Esophagus squamous epithelium (tissue), 5 donors: ENCODE measurements at regions not wholly inside any gene's neighbourhood (a gene's known extent, or its start where the extent isn't known, plus 50 kb on each side); places are given as distances from the start of the nearest gene placed in this dataset.

ENCODE experiments used
- DNase-seq: peaks from one replicate; lab custom pipeline; 2025; lab: John Stamatoyannopoulos, UW
- H3K27ac ChIP-seq, 4 donors: fragments of 200-600 bp; sonication (generic); one replicate each; pipeline ENCODE4 v1.5.1; 2016 to 2019; ENCODE audit warnings: mild to moderate bottlenecking in 1 of 4
- H3K27me3 ChIP-seq, 4 donors: fragments of 200-600 bp; sonication (generic); 1 replicate in 3 of 4; 2 replicates in 1 of 4; pipeline versions ENCODE4 v1.5.1 to v1.6.0; 2017 to 2021; ENCODE audit warnings: antibody characterized with exemption in 1 of 4
- H3K36me3 ChIP-seq, 3 donors: fragments of 200-600 bp; sonication (generic); one replicate each; pipeline ENCODE4 v1.5.1; 2016 to 2019
- H3K4me1 ChIP-seq, 3 donors: fragments of 200-600 bp; sonication (generic); one replicate each; pipeline ENCODE4 v1.5.1; 2017 to 2019
- H3K4me3 ChIP-seq, 4 donors: fragments of 200-600 bp; sonication (generic); 1 replicate in 3 of 4; 2 replicates in 1 of 4; pipeline ENCODE4 v1.5.1; 2016 to 2019; ENCODE audit warnings: mild to moderate bottlenecking in 2 of 4, moderate library complexity in 1 of 4
- H3K9me3 ChIP-seq, 3 donors: fragments of 200-600 bp; sonication (generic); one replicate each; pipeline ENCODE4 v1.5.1; 2016 to 2019
- POLR2A ChIP-seq, 4 donors: fragments of 450-650 bp; IDR thresholded peaks; one replicate each; pipeline ENCODE4 v1.6.1; 2017; ENCODE audit warnings: antibody characterized with exemption in 4 of 4, mild to moderate bottlenecking in 4 of 4, moderate library complexity in 3 of 4
- WGBS, 2 donors: methylation state at CpG; one replicate each; pipeline ENCODE4 v1.1.5; 2018; 5-methylcytosine and 5-hydroxymethylcytosine counted together
- intact Hi-C: fragments of 100-400 bp; cut with DNase I; formaldehyde crosslinking; loops from one replicate; pipeline ENCODE4 v1.15.0; 2022
- TF ChIP-seq, protein P1 (sequence below), 6 experiments: fragments of 450-650 bp in 4 of 6; fragments of 200-600 bp in 2 of 6; sonication (generic) in 2 of 6; IDR thresholded peaks; one replicate each; pipeline ENCODE4 v1.5.1; 2016 to 2019; ENCODE audit warnings: antibody characterized with exemption in 6 of 6, mild to moderate bottlenecking in 4 of 6, moderate library complexity in 4 of 6
- donor health status: DM: yes; HTN: yes; CAD: no.

DNA sequence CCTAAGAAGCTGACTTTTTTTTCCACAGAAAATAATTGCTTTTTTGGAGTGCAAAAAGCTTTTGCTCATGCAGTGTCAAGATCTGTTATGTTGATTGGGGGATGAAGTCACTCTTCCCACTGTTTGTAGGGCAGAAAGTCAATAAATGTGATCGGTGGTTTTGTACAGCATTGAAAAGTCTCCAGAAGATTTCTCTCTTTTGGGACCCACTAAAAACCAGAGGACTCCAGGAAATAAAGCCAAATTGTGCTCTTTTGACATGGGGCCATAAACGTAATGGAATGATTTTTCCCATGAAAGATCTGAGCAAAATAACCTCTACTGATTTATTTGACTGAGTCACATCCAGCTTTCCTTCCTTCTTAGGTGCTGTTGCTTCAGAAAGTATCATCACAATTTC, 122.5 kb downstream of the SNAPC1 start:
- 54 to 58% methylated on average over 2 of the region's 2 CpGs for WGBS, 2 donors
- intact Hi-C loops = no loop called here
- Histone ChIP-seq H3K9me3 (no peaks in the 10 kb centered on the region), H3K36me3 (no peaks in the 10 kb centered on the region), H3K4me1 (no peaks in the 10 kb centered on the region), H3K4me3 (no peak overlapping the region), H3K27ac (no peak overlapping the region), H3K27me3 (peaks cover 0 to 24% (median 0%) of the 10 kb centered on the region in 4 donors)
- no peak for TF ChIP-seq POLR2A (IDR thresholded peaks at IDR 0.05)
- TF ChIP-seq, protein P1, sequence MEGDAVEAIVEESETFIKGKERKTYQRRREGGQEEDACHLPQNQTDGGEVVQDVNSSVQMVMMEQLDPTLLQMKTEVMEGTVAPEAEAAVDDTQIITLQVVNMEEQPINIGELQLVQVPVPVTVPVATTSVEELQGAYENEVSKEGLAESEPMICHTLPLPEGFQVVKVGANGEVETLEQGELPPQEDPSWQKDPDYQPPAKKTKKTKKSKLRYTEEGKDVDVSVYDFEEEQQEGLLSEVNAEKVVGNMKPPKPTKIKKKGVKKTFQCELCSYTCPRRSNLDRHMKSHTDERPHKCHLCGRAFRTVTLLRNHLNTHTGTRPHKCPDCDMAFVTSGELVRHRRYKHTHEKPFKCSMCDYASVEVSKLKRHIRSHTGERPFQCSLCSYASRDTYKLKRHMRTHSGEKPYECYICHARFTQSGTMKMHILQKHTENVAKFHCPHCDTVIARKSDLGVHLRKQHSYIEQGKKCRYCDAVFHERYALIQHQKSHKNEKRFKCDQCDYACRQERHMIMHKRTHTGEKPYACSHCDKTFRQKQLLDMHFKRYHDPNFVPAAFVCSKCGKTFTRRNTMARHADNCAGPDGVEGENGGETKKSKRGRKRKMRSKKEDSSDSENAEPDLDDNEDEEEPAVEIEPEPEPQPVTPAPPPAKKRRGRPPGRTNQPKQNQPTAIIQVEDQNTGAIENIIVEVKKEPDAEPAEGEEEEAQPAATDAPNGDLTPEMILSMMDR (IDR thresholded peaks at IDR 0.05) = no peak
- no peak for DNase-seq

DNA sequence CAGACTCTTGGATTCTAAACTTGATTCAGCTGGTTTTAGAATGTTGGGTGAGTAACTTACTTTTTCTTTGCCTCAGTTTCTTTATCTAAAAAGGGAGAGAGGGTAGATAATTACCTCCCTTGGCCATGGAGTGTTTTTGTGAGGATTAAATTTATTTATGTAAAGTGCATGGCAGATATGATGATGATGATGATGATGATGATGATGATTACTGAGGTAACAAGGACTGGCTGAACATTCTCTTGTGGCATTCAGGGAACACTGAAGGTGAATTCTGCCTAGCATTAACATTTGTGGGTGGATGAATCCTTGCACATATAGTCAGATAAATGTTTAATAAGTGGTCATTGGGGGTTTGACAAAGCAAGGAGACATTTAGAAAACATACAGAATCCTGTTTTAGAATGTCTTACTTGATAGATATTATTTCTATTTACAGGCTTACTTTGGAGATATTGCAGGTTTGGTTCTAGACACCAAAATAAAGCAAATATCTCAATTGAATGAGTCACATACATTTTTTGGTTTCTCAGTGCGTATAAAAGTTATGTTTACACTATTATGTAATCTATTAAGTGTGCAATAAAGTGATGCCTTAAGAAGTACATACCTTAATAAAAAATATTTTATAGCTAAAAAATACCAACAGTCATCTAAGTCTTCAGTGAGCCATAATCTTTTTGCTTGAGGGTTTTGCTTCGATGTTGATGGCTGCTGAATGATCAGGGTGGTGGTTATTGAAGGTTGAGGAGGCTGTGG, 123.2 kb downstream of the SNAPC1 start:
- Histone ChIP-seq H3K27me3 (peaks cover 0 to 17% (median 0%) of the 10 kb centered on the region in 4 donors), H3K27ac (no peak overlapping the region), H3K9me3 (no peaks in the 10 kb centered on the region), H3K4me3 (no peak overlapping the region), H3K4me1 (no peaks in the 10 kb centered on the region), H3K36me3 (no peaks in the 10 kb centered on the region)
- TF ChIP-seq, protein P1 (IDR thresholded peaks at IDR 0.05) = no peak
- TF ChIP-seq POLR2A (IDR thresholded peaks at IDR 0.05) = no peak
- WGBS, 2 donors = 58 to 75% methylated on average over 2 of the region's 2 CpGs
- DNase-seq = no peak
- intact Hi-C loops = no loop called here

DNA sequence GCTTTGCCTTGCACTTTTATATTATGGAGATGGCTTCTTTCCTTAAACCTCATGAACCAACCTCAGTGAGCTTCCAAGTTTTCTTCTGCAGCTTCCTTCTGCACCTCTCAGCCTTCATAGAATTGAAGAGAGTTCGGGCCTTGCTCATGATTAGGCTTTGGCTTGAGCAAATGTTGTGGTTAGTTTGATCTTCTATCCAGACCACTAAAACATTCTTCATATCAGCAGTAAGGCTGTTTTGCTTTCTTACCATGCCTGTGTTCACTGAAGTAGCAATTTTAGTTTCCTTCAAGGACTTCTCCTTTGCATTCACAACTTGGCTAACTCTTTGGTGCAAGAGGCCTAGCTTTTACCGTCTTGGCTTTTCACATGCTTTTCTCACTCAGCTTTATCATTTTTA, 125.4 kb downstream of the SNAPC1 start:
- TF ChIP-seq POLR2A (IDR thresholded peaks at IDR 0.05) = no peak
- TF ChIP-seq, protein P1 (IDR thresholded peaks at IDR 0.05) = no peak
- 68 to 73% methylated on average over 2 of the region's 2 CpGs for WGBS, 2 donors

DNA sequence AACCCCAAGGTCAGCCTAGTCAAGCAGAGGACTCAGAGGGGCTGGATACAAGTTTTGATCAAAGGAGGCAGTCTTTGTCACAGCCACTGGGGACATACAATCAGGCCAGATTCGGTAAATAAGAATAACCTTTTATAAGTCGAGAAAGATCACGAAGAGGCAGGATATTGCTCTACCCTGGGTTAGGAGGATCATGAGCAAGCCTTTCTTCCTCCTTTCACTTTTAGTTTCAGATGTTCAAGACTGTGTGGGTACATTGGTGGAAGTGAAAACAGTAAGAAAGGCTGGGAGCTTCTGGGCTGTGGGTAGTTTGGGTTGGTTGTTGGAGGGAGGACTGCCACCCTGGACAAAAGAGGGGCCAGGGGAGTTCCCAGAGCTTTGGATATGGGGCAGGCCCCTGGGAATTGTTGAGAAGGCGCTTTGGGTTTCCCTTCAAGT, 127.7 kb downstream of the SNAPC1 start:
- Histone ChIP-seq H3K4me3 (no peak overlapping the region), H3K27ac (peak overlapping the region in 1 of 4 donors; percentile 6), H3K4me1 (no peaks in the 10 kb centered on the region), H3K36me3 (no peaks in the 10 kb centered on the region), H3K9me3 (no peaks in the 10 kb centered on the region), H3K27me3 (peaks cover 0 to 21% (median 0%) of the 10 kb centered on the region in 4 donors)
- TF ChIP-seq, protein P1 (IDR thresholded peaks at IDR 0.05) = no peak
- no peak for TF ChIP-seq POLR2A (IDR thresholded peaks at IDR 0.05)
- 32 to 77% methylated on average over 4 of the region's 4 CpGs for WGBS, 2 donors
- intact Hi-C loops = no loop called here
- no peak for DNase-seq

More for the DNA sequence above, 125.4 kb downstream of the SNAPC1 start:
- Histone ChIP-seq H3K36me3 (no peaks in the 10 kb centered on the region), H3K27me3 (peaks cover 0 to 22% (median 0%) of the 10 kb centered on the region in 4 donors), H3K4me1 (no peaks in the 10 kb centered on the region), H3K27ac (no peak overlapping the region), H3K4me3 (no peak overlapping the region), H3K9me3 (no peaks in the 10 kb centered on the region)
- intact Hi-C loops = no loop called here
- no peak for DNase-seq

DNA sequence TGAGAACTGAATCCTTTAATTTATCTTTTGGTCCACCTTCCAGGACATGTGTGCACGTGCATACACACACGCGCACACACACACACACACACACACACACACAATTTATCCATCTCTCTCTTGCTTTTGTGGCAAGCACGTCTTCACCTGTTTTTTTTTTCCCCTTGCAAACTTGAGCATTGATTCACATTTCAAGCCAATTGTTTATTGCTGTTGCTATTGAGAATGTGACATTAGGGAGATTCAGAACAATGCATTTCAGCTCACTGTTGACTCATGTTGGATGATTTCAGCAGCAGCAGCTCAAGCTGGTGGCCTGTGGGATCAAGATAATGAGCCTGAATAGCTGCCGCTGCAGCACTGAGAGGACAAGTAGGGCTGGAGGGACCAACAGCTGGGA, 128.9 kb downstream of the SNAPC1 start:
- intact Hi-C loops = no loop called here
- Histone ChIP-seq H3K27ac (no peak overlapping the region), H3K4me1 (no peaks in the 10 kb centered on the region), H3K27me3 (peaks cover 0 to 21% (median 0%) of the 10 kb centered on the region in 4 donors), H3K4me3 (no peak overlapping the region), H3K9me3 (no peaks in the 10 kb centered on the region), H3K36me3 (no peaks in the 10 kb centered on the region)
- no peak for TF ChIP-seq POLR2A (IDR thresholded peaks at IDR 0.05)
- TF ChIP-seq, protein P1 (IDR thresholded peaks at IDR 0.05) = no peak
- no peak for DNase-seq
- WGBS, 2 donors = 20 to 36% methylated on average over 5 of the region's 5 CpGs
